K562 (cell line): ENCODE measurements at regions not wholly inside any gene's neighbourhood (a gene's known extent, or its start where the extent isn't known, plus 50 kb on each side); places are given as distances from the start of the nearest gene placed in this dataset.
A peak's percentile ranks its signal among the peaks of the same experiment; 100 is the strongest.

Source experiments
- CCAR2 ChIP-seq: fragments of 200-400 bp; formaldehyde crosslinking; IDR thresholded peaks from 2 replicates; pipeline ENCODE4 v1.6.1; 2017; ENCODE audit warnings: mild to moderate bottlenecking, low read depth, low read length
- FOXA3 ChIP-seq, 2 experiments: fragments of 450-650 bp in 1 of 2; sonication (generic) in 1 of 2; formaldehyde crosslinking; IDR thresholded peaks in 1 of 2; conservative IDR thresholded peaks in 1 of 2; 2 replicates each; pipeline versions ENCODE4 v1.4.0 to v1.8.0; 2020 to 2022; ENCODE audit warnings: mild to moderate bottlenecking in 2 of 2, missing genetic modification reagents in 1 of 2
- KLF6 ChIP-seq: fragments of 250-450 bp; sonication (Bioruptor Pico); IDR thresholded peaks from 2 replicates; pipeline ENCODE4 v1.4.0; 2020; ENCODE audit warnings: mild to moderate bottlenecking, moderate library complexity, borderline replicate concordance
- MAFK ChIP-seq: IDR thresholded peaks from 2 replicates; pipeline ENCODE4 v1.6.1; 2011; ENCODE audit warnings: low read length, improper control_type of control experiment
- NR1H2 ChIP-seq: sonication (generic); formaldehyde crosslinking; IDR thresholded peaks from 2 replicates; pipeline ENCODE4 v1.4.0; 2020; ENCODE audit warnings: mild to moderate bottlenecking, missing genetic modification reagents
- SAFB2 ChIP-seq: fragments of 200-400 bp; formaldehyde crosslinking; IDR thresholded peaks from 2 replicates; pipeline ENCODE4 v1.6.1; 2018; ENCODE audit warnings: borderline replicate concordance, low read length, low read depth, moderate library complexity; ENCODE audit not compliant: severe bottlenecking
- TFAP4 ChIP-seq: sonication (generic); formaldehyde crosslinking; IDR thresholded peaks from 2 replicates; pipeline ENCODE4 v1.8.0; 2022; ENCODE audit warnings: missing genetic modification reagents, mild to moderate bottlenecking, moderate library complexity, borderline replicate concordance
- ZNF408 ChIP-seq: fragments of 250-450 bp; sonication (Bioruptor Pico); IDR thresholded peaks from 2 replicates; pipeline ENCODE4 v1.4.0; 2020; ENCODE audit warnings: low read depth, mild to moderate bottlenecking, moderate library complexity
- ZNF778 ChIP-seq: fragments of 450-650 bp; formaldehyde crosslinking; IDR thresholded peaks from 2 replicates; pipeline ENCODE4 v1.4.0; 2020; ENCODE audit warnings: mild to moderate bottlenecking, moderate library complexity
- TF ChIP-seq, protein P1 (sequence below): fragments of 450-650 bp; formaldehyde crosslinking; IDR thresholded peaks from 2 replicates; pipeline ENCODE4 v1.4.0; 2020; ENCODE audit warnings: mild to moderate bottlenecking, mixed read lengths

DNA sequence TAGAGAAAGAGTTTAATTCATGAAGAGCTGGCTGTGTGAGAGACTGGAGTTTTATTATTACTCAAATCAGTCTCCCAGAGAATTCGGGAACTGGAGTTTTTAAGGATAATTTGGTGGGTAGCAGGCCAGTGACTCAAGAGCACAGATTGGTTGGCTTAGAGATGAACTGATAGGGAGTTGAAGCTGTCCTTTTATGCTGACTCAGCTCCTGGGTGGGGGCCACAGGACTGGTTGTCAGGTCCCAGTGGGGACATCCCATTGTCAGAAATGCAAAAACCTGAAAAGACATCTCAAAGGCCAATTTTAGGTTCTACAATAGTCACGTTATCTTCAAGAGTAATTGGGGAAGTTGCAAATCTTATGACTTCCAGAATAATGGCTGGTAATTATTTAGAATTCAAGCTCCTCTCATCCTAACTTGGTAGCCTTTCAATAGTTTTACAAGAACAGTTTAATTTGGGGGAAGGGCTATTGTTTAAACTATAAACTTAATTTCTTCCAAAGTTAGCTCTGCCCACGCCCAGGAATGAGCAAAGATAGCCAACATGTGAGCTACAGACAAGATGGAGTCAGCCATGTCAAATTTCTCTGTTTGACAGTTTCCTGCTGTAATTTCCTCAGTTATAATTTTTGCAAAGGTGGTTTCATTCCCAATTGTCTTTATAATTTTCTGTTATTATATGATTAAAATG lies 149.4 kb upstream of the SLC39A10 start (continued):
- TF ChIP-seq FOXA3 (CRISPR knock-in tag; conservative IDR thresholded peaks at IDR 0.05 in 1 of 2, IDR thresholded peaks at IDR 0.05 in 1 of 2) (no peak), CCAR2 (no peak), SAFB2 (no peak), ZNF408 (CRISPR knock-in tag) (no peak), ZNF778 (CRISPR knock-in tag) (no peak), NR1H2 (no peak), MAFK (peak; percentile 91), KLF6 (CRISPR knock-in tag) (peak; percentile 80; the same call in 1 of the 2 replicates), TFAP4 (no peak)
- TF ChIP-seq, protein P1, sequence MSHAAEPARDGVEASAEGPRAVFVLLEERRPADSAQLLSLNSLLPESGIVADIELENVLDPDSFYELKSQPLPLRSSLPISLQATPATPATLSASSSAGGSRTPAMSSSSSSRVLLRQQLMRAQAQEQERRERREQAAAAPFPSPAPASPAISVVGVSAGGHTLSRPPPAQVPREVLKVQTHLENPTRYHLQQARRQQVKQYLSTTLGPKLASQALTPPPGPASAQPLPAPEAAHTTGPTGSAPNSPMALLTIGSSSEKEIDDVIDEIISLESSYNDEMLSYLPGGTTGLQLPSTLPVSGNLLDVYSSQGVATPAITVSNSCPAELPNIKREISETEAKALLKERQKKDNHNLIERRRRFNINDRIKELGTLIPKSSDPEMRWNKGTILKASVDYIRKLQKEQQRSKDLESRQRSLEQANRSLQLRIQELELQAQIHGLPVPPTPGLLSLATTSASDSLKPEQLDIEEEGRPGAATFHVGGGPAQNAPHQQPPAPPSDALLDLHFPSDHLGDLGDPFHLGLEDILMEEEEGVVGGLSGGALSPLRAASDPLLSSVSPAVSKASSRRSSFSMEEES (CRISPR knock-in tag), result no peak
